ENCODE measurements at regions not wholly inside any gene's neighbourhood (a gene's known extent, or its start where the extent isn't known, plus 50 kb on each side); places are given as distances from the start of the nearest gene placed in this dataset.

- Histone ChIP-seq H3K9ac (ENCODE audit: low read depth, low read length) (no peak overlapping the region), H3K9me3 (ENCODE audit: control insufficient read depth, insufficient read depth, low read length) (no peaks in the 10 kb centered on the region), H3K36me3 (ENCODE audit: insufficient read depth, low read length) (no peaks in the 10 kb centered on the region), H3K4me1 (ENCODE audit: insufficient read depth, low read length) (peaks cover 5% of the 10 kb centered on the region)
Observed at GRCh38 chr13:105914291-105915036, 621.0 kb downstream of the EFNB2 start.

GRCh38 chr13:105908586-105908985 lies 626.9 kb downstream of the EFNB2 start:
- no peak overlapping the region for H3K9ac ChIP-seq (ENCODE audit: low read depth, low read length)
- no peaks in the 10 kb centered on the region for H3K36me3 ChIP-seq (ENCODE audit: insufficient read depth, low read length)
- H3K4me1 ChIP-seq (ENCODE audit: insufficient read depth, low read length), result no peaks in the 10 kb centered on the region
- no peaks in the 10 kb centered on the region for H3K9me3 ChIP-seq (ENCODE audit: control insufficient read depth, insufficient read depth, low read length)

- H3K9ac ChIP-seq (ENCODE audit: low read depth, low read length), result no peak overlapping the region
- H3K4me1 ChIP-seq (ENCODE audit: insufficient read depth, low read length), result no peaks in the 10 kb centered on the region
- no peaks in the 10 kb centered on the region for H3K9me3 ChIP-seq (ENCODE audit: control insufficient read depth, insufficient read depth, low read length)
- H3K36me3 ChIP-seq (ENCODE audit: insufficient read depth, low read length), result no peaks in the 10 kb centered on the region
Observed at GRCh38 chr13:105907319-105908019, 628.0 kb downstream of the EFNB2 start.

- no peaks in the 10 kb centered on the region for H3K36me3 ChIP-seq (ENCODE audit: insufficient read depth, low read length)
- H3K9ac ChIP-seq (ENCODE audit: low read depth, low read length), result no peak overlapping the region
- H3K4me1 ChIP-seq (ENCODE audit: insufficient read depth, low read length), result no peaks in the 10 kb centered on the region
- no peaks in the 10 kb centered on the region for H3K9me3 ChIP-seq (ENCODE audit: control insufficient read depth, insufficient read depth, low read length)
Observed at GRCh38 chr13:105906746-105907145, 628.7 kb downstream of the EFNB2 start.

GRCh38 chr13:105904034-105904742 lies 631.3 kb downstream of the EFNB2 start:
- H3K4me1 ChIP-seq (ENCODE audit: insufficient read depth, low read length), result no peaks in the 10 kb centered on the region
- H3K36me3 ChIP-seq (ENCODE audit: insufficient read depth, low read length), result no peaks in the 10 kb centered on the region
- no peak overlapping the region for H3K9ac ChIP-seq (ENCODE audit: low read depth, low read length)
- no peaks in the 10 kb centered on the region for H3K9me3 ChIP-seq (ENCODE audit: control insufficient read depth, insufficient read depth, low read length)

- no peak overlapping the region for H3K9ac ChIP-seq (ENCODE audit: low read depth, low read length)
- no peaks in the 10 kb centered on the region for H3K4me1 ChIP-seq (ENCODE audit: insufficient read depth, low read length)
- no peaks in the 10 kb centered on the region for H3K36me3 ChIP-seq (ENCODE audit: insufficient read depth, low read length)
- H3K9me3 ChIP-seq (ENCODE audit: control insufficient read depth, insufficient read depth, low read length), result no peaks in the 10 kb centered on the region
Observed at GRCh38 chr13:105902396-105902795, 633.1 kb downstream of the EFNB2 start.

- Histone ChIP-seq H3K36me3 (ENCODE audit: insufficient read depth, low read length) (no peaks in the 10 kb centered on the region), H3K9ac (ENCODE audit: low read depth, low read length) (no peak overlapping the region), H3K4me1 (ENCODE audit: insufficient read depth, low read length) (no peaks in the 10 kb centered on the region), H3K9me3 (ENCODE audit: control insufficient read depth, insufficient read depth, low read length) (no peaks in the 10 kb centered on the region)
Observed at GRCh38 chr13:105897575-105897974, 637.9 kb downstream of the EFNB2 start.

GRCh38 chr13:105894697-105895096 lies 640.8 kb downstream of the EFNB2 start:
- Histone ChIP-seq H3K9ac (ENCODE audit: low read depth, low read length) (no peak overlapping the region), H3K9me3 (ENCODE audit: control insufficient read depth, insufficient read depth, low read length) (no peaks in the 10 kb centered on the region), H3K4me1 (ENCODE audit: insufficient read depth, low read length) (no peaks in the 10 kb centered on the region), H3K36me3 (ENCODE audit: insufficient read depth, low read length) (no peaks in the 10 kb centered on the region)

- H3K9ac ChIP-seq (ENCODE audit: low read depth, low read length), result no peak overlapping the region; the same call in 1 of the 2 replicates
- no peaks in the 10 kb centered on the region for H3K9me3 ChIP-seq (ENCODE audit: control insufficient read depth, insufficient read depth, low read length)
- H3K4me1 ChIP-seq (ENCODE audit: insufficient read depth, low read length), result no peaks in the 10 kb centered on the region
- H3K36me3 ChIP-seq (ENCODE audit: insufficient read depth, low read length), result no peaks in the 10 kb centered on the region
Observed at GRCh38 chr13:105890509-105890908, 645.0 kb downstream of the EFNB2 start.

- Histone ChIP-seq H3K36me3 (ENCODE audit: insufficient read depth, low read length) (no peaks in the 10 kb centered on the region), H3K9me3 (ENCODE audit: control insufficient read depth, insufficient read depth, low read length) (no peaks in the 10 kb centered on the region), H3K9ac (ENCODE audit: low read depth, low read length) (no peak overlapping the region), H3K4me1 (ENCODE audit: insufficient read depth, low read length) (no peaks in the 10 kb centered on the region)
Observed at GRCh38 chr13:105878119-105878700, 657.3 kb downstream of the EFNB2 start.

- no peaks in the 10 kb centered on the region for H3K4me1 ChIP-seq (ENCODE audit: insufficient read depth, low read length)
- H3K36me3 ChIP-seq (ENCODE audit: insufficient read depth, low read length), result 0 out of 2 replicates have a peak, but pooled peaks cover 2% of the 10 kb centered on the region
Observed at GRCh38 chr13:105874814-105875213, 660.6 kb downstream of the EFNB2 start.

GRCh38 chr13:105871768-105872167 lies 663.7 kb downstream of the EFNB2 start:
- no peaks in the 10 kb centered on the region for H3K9me3 ChIP-seq (ENCODE audit: control insufficient read depth, insufficient read depth, low read length)
- no peak overlapping the region for H3K9ac ChIP-seq (ENCODE audit: low read depth, low read length)
- no peaks in the 10 kb centered on the region for H3K4me1 ChIP-seq (ENCODE audit: insufficient read depth, low read length)
- 0 out of 2 replicates have a peak, but pooled peaks cover 2% of the 10 kb centered on the region for H3K36me3 ChIP-seq (ENCODE audit: insufficient read depth, low read length)

More at GRCh38 chr13:105874814-105875213, 660.6 kb downstream of the EFNB2 start:
- no peak overlapping the region for H3K9ac ChIP-seq (ENCODE audit: low read depth, low read length)
- H3K9me3 ChIP-seq (ENCODE audit: control insufficient read depth, insufficient read depth, low read length), result no peaks in the 10 kb centered on the region

- H3K9ac ChIP-seq (ENCODE audit: low read depth, low read length), result no peak overlapping the region
- no peaks in the 10 kb centered on the region for H3K4me1 ChIP-seq (ENCODE audit: insufficient read depth, low read length)
- H3K9me3 ChIP-seq (ENCODE audit: control insufficient read depth, insufficient read depth, low read length), result no peaks in the 10 kb centered on the region
- 0 out of 2 replicates have a peak, but pooled peaks cover 2% of the 10 kb centered on the region for H3K36me3 ChIP-seq (ENCODE audit: insufficient read depth, low read length)
Observed at GRCh38 chr13:105871326-105871725, 664.1 kb downstream of the EFNB2 start.

GRCh38 chr13:105863300-105863920 lies 672.1 kb downstream of the EFNB2 start:
- Histone ChIP-seq H3K36me3 (ENCODE audit: insufficient read depth, low read length) (no peaks in the 10 kb centered on the region), H3K9me3 (ENCODE audit: control insufficient read depth, insufficient read depth, low read length) (no peaks in the 10 kb centered on the region), H3K9ac (ENCODE audit: low read depth, low read length) (no peak overlapping the region), H3K4me1 (ENCODE audit: insufficient read depth, low read length) (no peaks in the 10 kb centered on the region)
